IMR-90 (cell line): ENCODE measurements at regions not wholly inside any gene's neighbourhood (a gene's known extent, or its start where the extent isn't known, plus 50 kb on each side); places are given as distances from the start of the nearest gene placed in this dataset.

Source experiments
- ATAC-seq: fragments of 200-7000 bp; cut with Tn5 transposase; 2 replicates; pipeline ENCODE4 v1.9.1; 2020; ENCODE audit warnings: low read depth, mild to moderate bottlenecking, moderate library complexity
- BruUV-seq: library from RNA; stranded (reverse); fragments of 400-500 nt; replicated peaks from 2 replicates; lab custom pipeline; 2021; lab: Mats Ljungman, UMichigan
- CTCF ChIA-PET: fragments of 300-600 bp; formaldehyde crosslinking; extraction: SDS; loops from one replicate; lab custom pipeline; 2021; ENCODE audit warnings: antibody characterized with exemption; lab: Yijun Ruan, JAX
- POLR2A ChIA-PET: fragments of 300-600 bp; sonication (Branson Sonifier 250); formaldehyde crosslinking; loops from one replicate; lab custom pipeline; 2022; ENCODE audit warnings: antibody characterized with exemption; ENCODE audit not compliant: unreplicated experiment; lab: Charles Lee
- DNase-seq: peaks from one replicate; pipeline ENCODE4 v3.0.0; 2013
- H2AFZ ChIP-seq: replicated peaks from 2 replicates; pipeline ENCODE3; 2013; ENCODE audit warnings: low read length, mild to moderate bottlenecking; ENCODE audit not compliant: poor library complexity
- H2AK5ac ChIP-seq: 2 replicates; pipeline ENCODE4 v1.6.1; 2013; ENCODE audit warnings: low read depth, low read length, inconsistent platforms
- H2AK9ac ChIP-seq: replicated peaks from 2 replicates; pipeline ENCODE3; 2013; ENCODE audit warnings: mild to moderate bottlenecking, low read depth, low read length, moderate library complexity; ENCODE audit not compliant: poor library complexity
- H2BK120ac ChIP-seq: 2 replicates; pipeline ENCODE4 v1.6.1; 2013; ENCODE audit warnings: low read depth, low read length, inconsistent platforms
- H2BK15ac ChIP-seq: 3 replicates; pipeline ENCODE4 v1.6.1; 2013; ENCODE audit warnings: low read depth, low read length, inconsistent platforms
- H2BK20ac ChIP-seq: 2 replicates; pipeline ENCODE4 v1.6.1; 2013; ENCODE audit warnings: low read depth, mild to moderate bottlenecking, inconsistent platforms, low read length, moderate library complexity
- H2BK5ac ChIP-seq: 2 replicates; pipeline ENCODE4 v1.6.1; 2013; ENCODE audit warnings: mild to moderate bottlenecking, low read depth, low read length, inconsistent platforms; ENCODE audit not compliant: poor library complexity, severe bottlenecking
- H3K14ac ChIP-seq: replicated peaks from 2 replicates; pipeline ENCODE4 v1.6.1; 2013; ENCODE audit warnings: low read depth, low read length, inconsistent platforms
- H3K18ac ChIP-seq: 2 replicates; pipeline ENCODE4 v1.6.1; 2013; ENCODE audit warnings: low read depth, low read length, control low read depth
- H3K23ac ChIP-seq: 2 replicates; pipeline ENCODE4 v1.6.1; 2013; ENCODE audit warnings: low read depth, low read length, inconsistent platforms
- H3K27ac ChIP-seq: 2 replicates; pipeline ENCODE4 v1.5.1; 2013; ENCODE audit warnings: mild to moderate bottlenecking, control low read depth, low read length; ENCODE audit not compliant: insufficient read depth
- H3K27me3 ChIP-seq: 2 replicates; pipeline ENCODE4 v1.6.1; 2013; ENCODE audit warnings: low read length; ENCODE audit not compliant: control insufficient read depth, insufficient read depth
- H3K36me3 ChIP-seq: 2 replicates; pipeline ENCODE4 v1.6.1; 2013; ENCODE audit warnings: low read length, mixed read lengths; ENCODE audit not compliant: control insufficient read depth, insufficient read depth
- H3K4ac ChIP-seq: 2 replicates; pipeline ENCODE4 v1.6.1; 2013; ENCODE audit warnings: low read depth, low read length, inconsistent platforms
- H3K4me1 ChIP-seq: 2 replicates; pipeline ENCODE4 v1.6.1; 2013; ENCODE audit warnings: low read length, mixed read lengths; ENCODE audit not compliant: control insufficient read depth, insufficient read depth
- H3K4me2 ChIP-seq: 2 replicates; pipeline ENCODE4 v1.6.1; 2013; ENCODE audit warnings: low read depth, mild to moderate bottlenecking, control low read depth, low read length, moderate library complexity
- H3K4me3 ChIP-seq: 2 replicates; pipeline ENCODE4 v1.5.1; 2013; ENCODE audit warnings: low read depth, mild to moderate bottlenecking, control low read depth, low read length, moderate library complexity; ENCODE audit not compliant: insufficient read depth
- H3K56ac ChIP-seq: 2 replicates; pipeline ENCODE4 v1.6.1; 2013; ENCODE audit warnings: low read length, inconsistent platforms; ENCODE audit not compliant: insufficient read depth; ENCODE audit errors: extremely low read depth
- H3K79me1 ChIP-seq, 2 experiments: 2 replicates each; pipeline ENCODE4 v1.6.1; 2013; ENCODE audit warnings: low read length in 2 of 2, inconsistent platforms in 1 of 2, low read depth in 1 of 2
- H3K9ac ChIP-seq: 2 replicates; pipeline ENCODE4 v1.6.1; 2013; ENCODE audit warnings: low read depth, low read length, control low read depth
- H3K9me1 ChIP-seq: 2 replicates; pipeline ENCODE4 v1.6.1; 2013; ENCODE audit warnings: low read length, inconsistent platforms; ENCODE audit not compliant: insufficient read depth
- H3K9me3 ChIP-seq: 2 replicates; pipeline ENCODE4 v1.6.1; 2013; ENCODE audit warnings: low read length; ENCODE audit not compliant: control insufficient read depth, insufficient read depth
- H4K20me1 ChIP-seq: 2 replicates; pipeline ENCODE4 v1.6.1; 2013; ENCODE audit warnings: low read length, inconsistent platforms; ENCODE audit not compliant: insufficient read depth
- H4K5ac ChIP-seq: 2 replicates; pipeline ENCODE4 v1.6.1; 2013; ENCODE audit warnings: mild to moderate bottlenecking, low read depth, low read length, control low read depth
- H4K8ac ChIP-seq, 2 experiments: 2 replicates each; pipeline ENCODE4 v1.6.1; 2013; ENCODE audit warnings: low read depth in 2 of 2, low read length in 2 of 2, control low read depth in 1 of 2, inconsistent platforms in 1 of 2
- H4K91ac ChIP-seq: 2 replicates; pipeline ENCODE4 v1.6.1; 2013; ENCODE audit warnings: low read depth, low read length, inconsistent platforms; ENCODE audit not compliant: insufficient read depth
- MAFK ChIP-seq: IDR thresholded peaks from 2 replicates; pipeline ENCODE4 v1.6.1; 2012; ENCODE audit warnings: low read depth, low read length, improper control_type of control experiment
- WGBS, 2 experiments: methylation state at CpG; one replicate each; pipeline versions ENCODE4 v1.1.5 to v1.1.7; 2013; ENCODE audit warnings: missing lambda C conversion rate in 2 of 2; ENCODE audit not compliant: insufficient read length in 1 of 2; ENCODE audit errors: extremely low coverage in 2 of 2; 5-methylcytosine and 5-hydroxymethylcytosine counted together
- dilution Hi-C: fragments of 300-500 bp; cut with HindIII; formaldehyde crosslinking; loops from one replicate; pipeline ENCODE4 v1.14.3; 2018; ENCODE audit warnings: low sequenced_read_pairs; ENCODE audit not compliant: unreplicated experiment
- in situ Hi-C: fragments of 300-500 bp; cut with MboI; formaldehyde crosslinking; loops from 3 replicates; pipeline ENCODE4 v1.14.3; 2019; ENCODE audit warnings: low sequenced_read_pairs, inconsistent platforms, mixed read lengths
- intact Hi-C: fragments of 100-400 bp; cut with micrococcal nuclease; formaldehyde crosslinking; loops from 2 replicates; pipeline ENCODE4 v1.10.0; 2022
- TF ChIP-seq, protein P1 (sequence below): fragments of 150-350 bp; IDR thresholded peaks from 2 replicates; pipeline ENCODE4 v1.6.1; 2017; ENCODE audit warnings: mild to moderate bottlenecking, antibody characterized with exemption, low read length, low read depth

- H3K36me3 ChIP-seq, result no peaks in the 10 kb centered on the region
- H2BK15ac ChIP-seq, result peak overlapping the region; percentile 68; the same call in 1 of the 3 replicates
- ChIA-PET POLR2A (interaction anchor here (0.6 kb wide), 1 partner anchor 74 kb away, joined by 3 read pairs; no protein-coding TSS in a partner anchor), CTCF (no interaction called here)
- H3K14ac ChIP-seq, result peak overlapping the region; percentile 98; the same call in 1 of the 2 replicates
- no peak overlapping the region for H3K9ac ChIP-seq
- peaks cover 3% of the 10 kb centered on the region for H3K9me1 ChIP-seq
- no TSS peak for BruUV-seq
- intact Hi-C loops (no loop called here), in situ Hi-C loops (no loop called here), dilution Hi-C loops (no loop called here)
- no peaks in the 10 kb centered on the region for H3K9me3 ChIP-seq
- H2AFZ ChIP-seq, result no peak overlapping the region
- no peak overlapping the region for H2AK9ac ChIP-seq
- peak overlapping the region; percentile 98; the same call in 1 of the 2 replicates for H3K23ac ChIP-seq
- H4K8ac ChIP-seq, result peak overlapping the region; percentile 87 to 97; a peak in 3 of 4 replicates
- WGBS, 2 experiments, result 0% methylated on average over 1 of the region's 3 CpGs; no CpG with 5 or more reads in 1 of the 2 experiments
- TF ChIP-seq, protein P1, sequence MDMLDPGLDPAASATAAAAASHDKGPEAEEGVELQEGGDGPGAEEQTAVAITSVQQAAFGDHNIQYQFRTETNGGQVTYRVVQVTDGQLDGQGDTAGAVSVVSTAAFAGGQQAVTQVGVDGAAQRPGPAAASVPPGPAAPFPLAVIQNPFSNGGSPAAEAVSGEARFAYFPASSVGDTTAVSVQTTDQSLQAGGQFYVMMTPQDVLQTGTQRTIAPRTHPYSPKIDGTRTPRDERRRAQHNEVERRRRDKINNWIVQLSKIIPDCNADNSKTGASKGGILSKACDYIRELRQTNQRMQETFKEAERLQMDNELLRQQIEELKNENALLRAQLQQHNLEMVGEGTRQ, result peak; percentile 26; the same call in 1 of the 2 replicates
- TF ChIP-seq MAFK, result no peak
- peak overlapping the region; percentile 89; the same call in 1 of the 2 replicates for H2AK5ac ChIP-seq
- peak overlapping the region; percentile 99; the same call in 1 of the 2 replicates for H3K18ac ChIP-seq
- peak overlapping the region; percentile 95 for H4K91ac ChIP-seq
- H3K4ac ChIP-seq, result peak overlapping the region; percentile 98
- peak overlapping the region; percentile 97 for H2BK5ac ChIP-seq
- no peaks in the 10 kb centered on the region for H3K79me1 ChIP-seq
- peak overlapping the region; percentile 99 for H2BK20ac ChIP-seq
- ATAC-seq (peak; percentile 71), DNase-seq (peak; percentile 79)
- H3K27me3 ChIP-seq, result no peaks in the 10 kb centered on the region
- peak overlapping the region; percentile 86; the same call in 1 of the 2 replicates for H3K56ac ChIP-seq
- peaks cover 4% of the 10 kb centered on the region for H3K4me1 ChIP-seq
- peak overlapping the region; percentile 87 for H3K27ac ChIP-seq
- H4K5ac ChIP-seq, result no peak overlapping the region; the same call in 1 of the 2 replicates
- peak overlapping the region; percentile 99 for H2BK120ac ChIP-seq
- H3K4me3 ChIP-seq, result no peak overlapping the region
- H3K4me2 ChIP-seq, result peak overlapping the region; percentile 74; the same call in 1 of the 2 replicates
- H4K20me1 ChIP-seq, result no peaks in the 10 kb centered on the region
These were observed 1044.0 kb upstream of the PIK3C3 start for GRCh38 chr18:40911041-40911440.
